DOHH2 (cell line): ENCODE measurements at regions not wholly inside any gene's neighbourhood (a gene's known extent, or its start where the extent isn't known, plus 50 kb on each side); places are given as distances from the start of the nearest gene placed in this dataset.
"Not testable (repeated sequence)": the region's sequence is repeated elsewhere in the genome, so short reads cannot be mapped to it uniquely, and the experiment has no call there.

Experiments
- EZH2phosphoT487 ChIP-seq: fragments of 200-600 bp; sonication (generic); IDR thresholded peaks from 2 replicates; pipeline ENCODE4 v1.6.1; 2017; ENCODE audit warnings: borderline replicate concordance, mild to moderate bottlenecking, antibody characterized with exemption, low read length, moderate library complexity, mixed read lengths
- TF ChIP-seq, protein P1 (sequence below): fragments of 200-600 bp; sonication (generic); IDR thresholded peaks from one replicate; pipeline ENCODE4 v1.5.1; 2014; ENCODE audit warnings: antibody characterized with exemption, mild to moderate bottlenecking, low read depth, low read length; ENCODE audit not compliant: poor library complexity, severe bottlenecking

GRCh38 chr7:113017144-113017857, 69.3 kb downstream of the GPR85 start:
- TF ChIP-seq, protein P1, sequence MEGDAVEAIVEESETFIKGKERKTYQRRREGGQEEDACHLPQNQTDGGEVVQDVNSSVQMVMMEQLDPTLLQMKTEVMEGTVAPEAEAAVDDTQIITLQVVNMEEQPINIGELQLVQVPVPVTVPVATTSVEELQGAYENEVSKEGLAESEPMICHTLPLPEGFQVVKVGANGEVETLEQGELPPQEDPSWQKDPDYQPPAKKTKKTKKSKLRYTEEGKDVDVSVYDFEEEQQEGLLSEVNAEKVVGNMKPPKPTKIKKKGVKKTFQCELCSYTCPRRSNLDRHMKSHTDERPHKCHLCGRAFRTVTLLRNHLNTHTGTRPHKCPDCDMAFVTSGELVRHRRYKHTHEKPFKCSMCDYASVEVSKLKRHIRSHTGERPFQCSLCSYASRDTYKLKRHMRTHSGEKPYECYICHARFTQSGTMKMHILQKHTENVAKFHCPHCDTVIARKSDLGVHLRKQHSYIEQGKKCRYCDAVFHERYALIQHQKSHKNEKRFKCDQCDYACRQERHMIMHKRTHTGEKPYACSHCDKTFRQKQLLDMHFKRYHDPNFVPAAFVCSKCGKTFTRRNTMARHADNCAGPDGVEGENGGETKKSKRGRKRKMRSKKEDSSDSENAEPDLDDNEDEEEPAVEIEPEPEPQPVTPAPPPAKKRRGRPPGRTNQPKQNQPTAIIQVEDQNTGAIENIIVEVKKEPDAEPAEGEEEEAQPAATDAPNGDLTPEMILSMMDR: not testable (repeated sequence)
- not testable (repeated sequence) for TF ChIP-seq EZH2phosphoT487
